ENCODE measurements at regions not wholly inside any gene's neighbourhood (a gene's known extent, or its start where the extent isn't known, plus 50 kb on each side); places are given as distances from the start of the nearest gene placed in this dataset.

- H3K9ac ChIP-seq (ENCODE audit: low read length): no peak overlapping the region
- H3K27ac ChIP-seq (ENCODE audit: low read depth, low read length): no peak overlapping the region
- H3K27me3 ChIP-seq (ENCODE audit: control insufficient read depth, insufficient read depth, low read length): no peaks in the 10 kb centered on the region
Observed at GRCh38 chr9:115230924-115231515, 113.1 kb upstream of the TNC start.

GRCh38 chr9:115232181-115232774 lies 114.3 kb upstream of the TNC start:
- H3K27ac ChIP-seq (ENCODE audit: low read depth, low read length): no peak overlapping the region
- H3K9me3 ChIP-seq (ENCODE audit: control insufficient read depth, insufficient read depth, low read depth, low read length): no peaks in the 10 kb centered on the region
- H3K4me1 ChIP-seq (ENCODE audit: control insufficient read depth, insufficient read depth, low read length): peaks cover 2% of the 10 kb centered on the region; the same call in 1 of the 2 replicates
- H3K9ac ChIP-seq (ENCODE audit: low read length): no peak overlapping the region
- H3K4me3 ChIP-seq (ENCODE audit: low read depth, low read length): no peak overlapping the region
- no peaks in the 10 kb centered on the region for H3K36me3 ChIP-seq (ENCODE audit: control insufficient read depth, insufficient read depth, low read length)
- no peaks in the 10 kb centered on the region for H3K27me3 ChIP-seq (ENCODE audit: control insufficient read depth, insufficient read depth, low read length)

More at GRCh38 chr9:115230924-115231515, 113.1 kb upstream of the TNC start:
- Histone ChIP-seq H3K9me3 (ENCODE audit: control insufficient read depth, insufficient read depth, low read depth, low read length) (no peaks in the 10 kb centered on the region), H3K4me1 (ENCODE audit: control insufficient read depth, insufficient read depth, low read length) (peaks cover 2% of the 10 kb centered on the region; the same call in 1 of the 2 replicates), H3K36me3 (ENCODE audit: control insufficient read depth, insufficient read depth, low read length) (no peaks in the 10 kb centered on the region), H3K4me3 (ENCODE audit: low read depth, low read length) (no peak overlapping the region)

- no peak overlapping the region for H3K9ac ChIP-seq (ENCODE audit: low read length)
- no peaks in the 10 kb centered on the region for H3K9me3 ChIP-seq (ENCODE audit: control insufficient read depth, insufficient read depth, low read depth, low read length)
- H3K27me3 ChIP-seq (ENCODE audit: control insufficient read depth, insufficient read depth, low read length): no peaks in the 10 kb centered on the region
- no peaks in the 10 kb centered on the region for H3K36me3 ChIP-seq (ENCODE audit: control insufficient read depth, insufficient read depth, low read length)
- no peak overlapping the region for H3K4me3 ChIP-seq (ENCODE audit: low read depth, low read length)
- H3K4me1 ChIP-seq (ENCODE audit: control insufficient read depth, insufficient read depth, low read length): peaks cover 2% of the 10 kb centered on the region
- H3K27ac ChIP-seq (ENCODE audit: low read depth, low read length): no peak overlapping the region
Observed at GRCh38 chr9:115234094-115234493, 116.1 kb upstream of the TNC start.

GRCh38 chr9:115235221-115235620 lies 117.3 kb upstream of the TNC start:
- no peaks in the 10 kb centered on the region for H3K27me3 ChIP-seq (ENCODE audit: control insufficient read depth, insufficient read depth, low read length)
- H3K4me3 ChIP-seq (ENCODE audit: low read depth, low read length): no peak overlapping the region
- peaks cover 2% of the 10 kb centered on the region for H3K4me1 ChIP-seq (ENCODE audit: control insufficient read depth, insufficient read depth, low read length)
- H3K9ac ChIP-seq (ENCODE audit: low read length): no peak overlapping the region
- H3K9me3 ChIP-seq (ENCODE audit: control insufficient read depth, insufficient read depth, low read depth, low read length): no peaks in the 10 kb centered on the region
- no peaks in the 10 kb centered on the region for H3K36me3 ChIP-seq (ENCODE audit: control insufficient read depth, insufficient read depth, low read length)
- no peak overlapping the region for H3K27ac ChIP-seq (ENCODE audit: low read depth, low read length)

- no peaks in the 10 kb centered on the region for H3K9me3 ChIP-seq (ENCODE audit: control insufficient read depth, insufficient read depth, low read depth, low read length)
- H3K27me3 ChIP-seq (ENCODE audit: control insufficient read depth, insufficient read depth, low read length): no peaks in the 10 kb centered on the region
- H3K4me3 ChIP-seq (ENCODE audit: low read depth, low read length): no peak overlapping the region
- no peaks in the 10 kb centered on the region for H3K36me3 ChIP-seq (ENCODE audit: control insufficient read depth, insufficient read depth, low read length)
- no peak overlapping the region for H3K27ac ChIP-seq (ENCODE audit: low read depth, low read length)
- H3K4me1 ChIP-seq (ENCODE audit: control insufficient read depth, insufficient read depth, low read length): peaks cover 2% of the 10 kb centered on the region
- no peak overlapping the region for H3K9ac ChIP-seq (ENCODE audit: low read length)
Observed at GRCh38 chr9:115237385-115237998, 119.5 kb upstream of the TNC start.

GRCh38 chr9:115240676-115241075 lies 122.7 kb upstream of the TNC start:
- Histone ChIP-seq H3K9ac (ENCODE audit: low read length) (no peak overlapping the region), H3K4me1 (ENCODE audit: control insufficient read depth, insufficient read depth, low read length) (no peaks in the 10 kb centered on the region; the same call in 1 of the 2 replicates), H3K4me3 (ENCODE audit: low read depth, low read length) (no peak overlapping the region), H3K36me3 (ENCODE audit: control insufficient read depth, insufficient read depth, low read length) (no peaks in the 10 kb centered on the region), H3K9me3 (ENCODE audit: control insufficient read depth, insufficient read depth, low read depth, low read length) (no peaks in the 10 kb centered on the region), H3K27ac (ENCODE audit: low read depth, low read length) (no peak overlapping the region), H3K27me3 (ENCODE audit: control insufficient read depth, insufficient read depth, low read length) (no peaks in the 10 kb centered on the region)

- Histone ChIP-seq H3K9ac (ENCODE audit: low read length) (no peak overlapping the region), H3K27ac (ENCODE audit: low read depth, low read length) (no peak overlapping the region), H3K36me3 (ENCODE audit: control insufficient read depth, insufficient read depth, low read length) (no peaks in the 10 kb centered on the region), H3K4me3 (ENCODE audit: low read depth, low read length) (no peak overlapping the region), H3K9me3 (ENCODE audit: control insufficient read depth, insufficient read depth, low read depth, low read length) (no peaks in the 10 kb centered on the region), H3K4me1 (ENCODE audit: control insufficient read depth, insufficient read depth, low read length) (no peaks in the 10 kb centered on the region; the same call in 1 of the 2 replicates), H3K27me3 (ENCODE audit: control insufficient read depth, insufficient read depth, low read length) (no peaks in the 10 kb centered on the region)
Observed at GRCh38 chr9:115241641-115242040, 123.7 kb upstream of the TNC start.

GRCh38 chr9:115249488-115249887 lies 131.5 kb upstream of the TNC start:
- Histone ChIP-seq H3K27ac (ENCODE audit: low read depth, low read length) (no peak overlapping the region), H3K4me1 (ENCODE audit: control insufficient read depth, insufficient read depth, low read length) (no peaks in the 10 kb centered on the region), H3K4me3 (ENCODE audit: low read depth, low read length) (no peak overlapping the region), H3K27me3 (ENCODE audit: control insufficient read depth, insufficient read depth, low read length) (no peaks in the 10 kb centered on the region), H3K9me3 (ENCODE audit: control insufficient read depth, insufficient read depth, low read depth, low read length) (peaks cover 16% of the 10 kb centered on the region), H3K9ac (ENCODE audit: low read length) (no peak overlapping the region), H3K36me3 (ENCODE audit: control insufficient read depth, insufficient read depth, low read length) (no peaks in the 10 kb centered on the region)

- H3K36me3 ChIP-seq (ENCODE audit: control insufficient read depth, insufficient read depth, low read length): no peaks in the 10 kb centered on the region
- peaks cover 16% of the 10 kb centered on the region for H3K9me3 ChIP-seq (ENCODE audit: control insufficient read depth, insufficient read depth, low read depth, low read length)
- H3K4me1 ChIP-seq (ENCODE audit: control insufficient read depth, insufficient read depth, low read length): no peaks in the 10 kb centered on the region
- no peak overlapping the region for H3K27ac ChIP-seq (ENCODE audit: low read depth, low read length)
- no peak overlapping the region for H3K4me3 ChIP-seq (ENCODE audit: low read depth, low read length)
- H3K9ac ChIP-seq (ENCODE audit: low read length): no peak overlapping the region
- no peaks in the 10 kb centered on the region for H3K27me3 ChIP-seq (ENCODE audit: control insufficient read depth, insufficient read depth, low read length)
Observed at GRCh38 chr9:115250621-115251032, 132.7 kb upstream of the TNC start.

- Histone ChIP-seq H3K27ac (ENCODE audit: low read depth, low read length) (no peak overlapping the region), H3K9ac (ENCODE audit: low read length) (no peak overlapping the region), H3K27me3 (ENCODE audit: control insufficient read depth, insufficient read depth, low read length) (no peaks in the 10 kb centered on the region), H3K36me3 (ENCODE audit: control insufficient read depth, insufficient read depth, low read length) (no peaks in the 10 kb centered on the region), H3K9me3 (ENCODE audit: control insufficient read depth, insufficient read depth, low read depth, low read length) (peaks cover 16% of the 10 kb centered on the region), H3K4me3 (ENCODE audit: low read depth, low read length) (no peak overlapping the region), H3K4me1 (ENCODE audit: control insufficient read depth, insufficient read depth, low read length) (no peaks in the 10 kb centered on the region)
Observed at GRCh38 chr9:115254287-115255180, 136.6 kb upstream of the TNC start.

All from HUES6 (cell line).